ENCODE measurements at regions not wholly inside any gene's neighbourhood (a gene's known extent, or its start where the extent isn't known, plus 50 kb on each side); places are given as distances from the start of the nearest gene placed in this dataset. TPM values are rescaled to one million over a fixed set of nuclear protein-coding genes. Genes with fewer than 3 reads are reported as not detected.
"Not testable (repeated sequence)": the region's sequence is repeated elsewhere in the genome, so short reads cannot be mapped to it uniquely, and the experiment has no call there.

GRCh38 chr10:56441337-56441736 lies 80.3 kb upstream of the ZWINT start:
- H3K27me3 Mint-ChIP-seq; H3K9me3 ChIP-seq (ENCODE audit: control insufficient read depth in 2 of 3, low read length in 3 of 3); H3K4me3 Mint-ChIP-seq; H3K36me3 Mint-ChIP-seq; H3K4me3 ChIP-seq (ENCODE audit: low read length); H3K4me1 ChIP-seq (ENCODE audit: control insufficient read depth in 2 of 2, insufficient read depth in 2 of 2, low read length in 2 of 2); H3K36me3 ChIP-seq (ENCODE audit: control insufficient read depth in 2 of 3, insufficient read depth in 3 of 3, low read length in 3 of 3); H3K27ac ChIP-seq (ENCODE audit: low read depth, low read length); CTCF ChIA-PET; H3K9me3 Mint-ChIP-seq; intact Hi-C loops (cut with micrococcal nuclease); H3K27me3 ChIP-seq (ENCODE audit: control insufficient read depth in 2 of 2, insufficient read depth in 2 of 2, low read length in 2 of 2); H3K4me1 Mint-ChIP-seq; POLR2A ChIA-PET; DNase-seq; H3K27ac Mint-ChIP-seq; ATAC-seq: not testable (repeated sequence)

Small RNA genes lying in the stretch of these regions (microRNA-seq; reads per million reads assigned to microRNA genes)
- gene MIR3924 (ENCODE audit: borderline microRNAs expressed) = not detected
